ENCODE measurements at regions not wholly inside any gene's neighbourhood (a gene's known extent, or its start where the extent isn't known, plus 50 kb on each side); places are given as distances from the start of the nearest gene placed in this dataset.

GRCh38 chr2:18346344-18346743 lies 214.1 kb downstream of the RDH14 start:
- no peaks in the 10 kb centered on the region for H4K20me1 ChIP-seq (ENCODE audit: insufficient read depth, low read length)
- H3K4me2 ChIP-seq (ENCODE audit: low read depth, low read length) = no peak overlapping the region
- no peaks in the 10 kb centered on the region for H3K79me1 ChIP-seq (ENCODE audit: low read depth in 1 of 2, low read length in 2 of 2)
- intact Hi-C loops (cut with micrococcal nuclease) (no loop called here), in situ Hi-C loops (cut with MboI; ENCODE audit: low sequenced_read_pairs) (no loop called here), dilution Hi-C loops (cut with HindIII; ENCODE audit: low sequenced_read_pairs, unreplicated experiment) (no loop called here)
- DNase-seq = no peak
- H3K4ac ChIP-seq (ENCODE audit: low read depth, low read length) = no peak overlapping the region
- no peak overlapping the region for H2BK5ac ChIP-seq (ENCODE audit: low read depth, low read length, poor library complexity, severe bottlenecking)
- H3K36me3 ChIP-seq (ENCODE audit: control insufficient read depth, insufficient read depth, low read length) = no peaks in the 10 kb centered on the region
- no peak overlapping the region for H3K56ac ChIP-seq (ENCODE audit: extremely low read depth, insufficient read depth, low read length)
- no peak for TF ChIP-seq FOS (IDR thresholded peaks at IDR 0.05; ENCODE audit: low read depth, low read length)
- no peak for TF ChIP-seq RFX5 (IDR thresholded peaks at IDR 0.05; ENCODE audit: low read depth, low read length)
- TF ChIP-seq CEBPB (IDR thresholded peaks at IDR 0.05; ENCODE audit: low read depth, low read length) = no peak
- no peak for TF ChIP-seq RAD21 (IDR thresholded peaks at IDR 0.05; ENCODE audit: low read length)
- no peak for TF ChIP-seq ELK1 (IDR thresholded peaks at IDR 0.05; ENCODE audit: borderline replicate concordance, low read depth, low read length)
- no peak for TF ChIP-seq POLR2A (IDR thresholded peaks at IDR 0.05; ENCODE audit: low read depth, low read length)
- no peak for TF ChIP-seq SMC3 (IDR thresholded peaks at IDR 0.05; ENCODE audit: low read depth, low read length)
- TF ChIP-seq MAZ (IDR thresholded peaks at IDR 0.05; ENCODE audit: borderline replicate concordance, low read depth, low read length) = no peak
- TF ChIP-seq USF2 (IDR thresholded peaks at IDR 0.05; ENCODE audit: low read depth, low read length) = no peak
- TF ChIP-seq NFE2L2 (IDR thresholded peaks at IDR 0.05; ENCODE audit: low read depth, low read length) = no peak
- no peak for TF ChIP-seq BHLHE40 (IDR thresholded peaks at IDR 0.05; ENCODE audit: low read depth, low read length)
- H3K4me1 ChIP-seq (ENCODE audit: control insufficient read depth, insufficient read depth, low read length) = no peaks in the 10 kb centered on the region
- H3K27me3 ChIP-seq (ENCODE audit: control insufficient read depth, insufficient read depth, low read length) = no peaks in the 10 kb centered on the region
- H2BK120ac ChIP-seq (ENCODE audit: low read depth, low read length) = no peak overlapping the region
- H3K27ac ChIP-seq (ENCODE audit: insufficient read depth, low read length) = no peak overlapping the region
- H3K14ac ChIP-seq (replicated peaks; ENCODE audit: low read depth, low read length) = no peak overlapping the region
- WGBS, 2 experiments (ENCODE audit: extremely low coverage in 2 of 2, insufficient read length in 1 of 2) = 60% methylated on average over 1 of the region's 3 CpGs; no CpG with 5 or more reads in 1 of the 2 experiments
- no peak overlapping the region for H3K23ac ChIP-seq (ENCODE audit: low read depth, low read length)
- no peak overlapping the region for H4K5ac ChIP-seq (ENCODE audit: low read depth, low read length)
- H3K9ac ChIP-seq (ENCODE audit: low read depth, low read length) = no peak overlapping the region
- H4K8ac ChIP-seq (ENCODE audit: low read depth in 2 of 2, low read length in 2 of 2) = no peak overlapping the region
- no peak overlapping the region for H4K91ac ChIP-seq (ENCODE audit: insufficient read depth, low read depth, low read length)
- H2BK20ac ChIP-seq (ENCODE audit: low read depth, low read length) = no peak overlapping the region
- H3K18ac ChIP-seq (ENCODE audit: low read depth, low read length) = no peak overlapping the region
- H3K9me3 ChIP-seq (ENCODE audit: control insufficient read depth, insufficient read depth, low read length) = no peaks in the 10 kb centered on the region
- no peak overlapping the region for H2AFZ ChIP-seq (replicated peaks; ENCODE audit: low read length, poor library complexity)
- H3K9me1 ChIP-seq (ENCODE audit: insufficient read depth, low read length) = no peaks in the 10 kb centered on the region
- H3K4me3 ChIP-seq (ENCODE audit: insufficient read depth, low read depth, low read length) = no peak overlapping the region
- ChIA-PET POLR2A (ENCODE audit: unreplicated experiment) (no interaction called here), CTCF (no interaction called here)
- peak; percentile 49; the same call in 1 of the 2 replicates for ATAC-seq (ENCODE audit: low read depth)
- no TSS peak for BruUV-seq (replicated peaks)
- H2BK15ac ChIP-seq (ENCODE audit: low read depth, low read length) = no peak overlapping the region
- no peak overlapping the region for H2AK5ac ChIP-seq (ENCODE audit: low read depth, low read length)
- H2AK9ac ChIP-seq (replicated peaks; ENCODE audit: low read depth, low read length, poor library complexity) = no peak overlapping the region

All from IMR-90 (cell line).